ACHN (cell line): ENCODE measurements at regions not wholly inside any gene's neighbourhood (a gene's known extent, or its start where the extent isn't known, plus 50 kb on each side); places are given as distances from the start of the nearest gene placed in this dataset.
"Not testable (repeated sequence)": the region's sequence is repeated elsewhere in the genome, so short reads cannot be mapped to it uniquely, and the experiment has no call there.

Experiments
- DNase-seq: peaks from one replicate; pipeline ENCODE4 v3.0.0-alpha.2; 2015
- in situ Hi-C: cut with HindIII; loops from 2 replicates; pipeline ENCODE4 v1.10.0; 2017; ENCODE audit warnings: low sequenced_read_pairs, low pct_ligation_motif_present, low pct_unique_long_range_greater_than_20kb

DNA sequence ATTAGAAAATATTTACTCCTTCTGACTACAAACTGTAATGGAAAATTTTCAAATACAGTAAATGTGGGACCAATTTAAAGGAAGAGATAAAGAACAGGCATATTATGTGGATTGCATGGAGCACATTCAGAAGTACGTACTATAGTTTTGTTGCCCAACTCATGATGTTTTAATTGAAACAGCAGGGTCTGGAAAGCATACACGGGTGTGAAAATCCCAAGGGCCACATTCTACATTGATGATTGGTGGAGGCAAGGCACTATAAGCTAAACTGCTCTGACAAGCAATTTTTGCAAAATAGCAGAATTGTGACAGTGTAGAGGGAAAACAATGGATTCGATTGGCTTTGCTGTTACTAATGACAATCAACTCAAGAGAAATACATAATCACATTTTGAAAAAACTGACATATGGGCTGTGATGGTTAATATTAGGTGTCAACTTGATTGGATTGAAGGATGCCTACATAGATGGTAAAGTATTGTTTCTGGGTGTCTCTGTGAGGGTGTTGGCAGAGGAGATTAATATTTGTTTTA, 458.6 kb downstream of the PYDC2 start:
- in situ Hi-C loops = no loop called here
- no peak for DNase-seq

DNA sequence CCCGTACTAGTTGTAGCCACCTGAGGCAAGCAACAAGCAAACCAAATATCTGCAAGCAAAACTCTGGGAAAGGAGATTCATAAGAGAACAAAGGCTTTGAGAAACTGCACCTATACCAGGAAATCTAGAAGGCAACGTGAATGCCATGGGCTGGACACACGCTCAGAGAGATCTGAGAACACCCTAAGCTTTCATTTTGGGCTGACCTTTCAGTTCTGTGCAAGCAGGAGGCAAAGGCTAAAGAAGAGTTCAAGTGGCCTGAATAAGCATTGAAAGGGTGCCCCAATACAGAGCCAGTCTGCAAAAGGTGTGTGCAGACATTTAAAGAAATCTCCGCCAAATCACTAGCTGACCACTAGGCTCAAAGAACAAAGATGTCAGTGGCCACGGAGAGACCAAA, 461.6 kb downstream of the PYDC2 start:
- in situ Hi-C loops = no loop called here
- DNase-seq = no peak

- in situ Hi-C loops, DNase-seq: not testable (repeated sequence)
Observed at GRCh38 chr3:191927183-191927817, 466.3 kb downstream of the PYDC2 start.

- in situ Hi-C loops, DNase-seq: not testable (repeated sequence)
Observed at GRCh38 chr3:191927998-191928397, 467.0 kb downstream of the PYDC2 start.

DNA sequence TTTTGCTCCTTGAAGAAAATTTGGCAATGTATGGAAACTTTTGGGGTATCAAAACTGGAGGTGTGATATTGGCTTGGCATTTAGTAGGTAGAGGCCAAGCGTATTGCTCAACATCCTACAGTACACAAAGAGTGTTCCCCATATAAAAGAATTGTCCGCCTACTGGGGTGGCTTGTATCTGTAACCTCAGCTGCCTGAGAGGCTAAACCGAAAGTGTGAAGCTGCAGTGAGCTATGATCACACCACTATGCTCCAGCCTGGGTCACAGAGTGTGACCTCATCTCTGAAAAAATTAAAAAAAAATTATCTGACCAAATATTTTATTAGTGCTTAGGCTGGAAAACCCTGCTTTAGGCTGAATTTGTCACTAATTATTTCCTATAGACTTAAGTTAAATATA, 483.9 kb downstream of the PYDC2 start:
- DNase-seq = no peak
- in situ Hi-C loops = no loop called here

DNA sequence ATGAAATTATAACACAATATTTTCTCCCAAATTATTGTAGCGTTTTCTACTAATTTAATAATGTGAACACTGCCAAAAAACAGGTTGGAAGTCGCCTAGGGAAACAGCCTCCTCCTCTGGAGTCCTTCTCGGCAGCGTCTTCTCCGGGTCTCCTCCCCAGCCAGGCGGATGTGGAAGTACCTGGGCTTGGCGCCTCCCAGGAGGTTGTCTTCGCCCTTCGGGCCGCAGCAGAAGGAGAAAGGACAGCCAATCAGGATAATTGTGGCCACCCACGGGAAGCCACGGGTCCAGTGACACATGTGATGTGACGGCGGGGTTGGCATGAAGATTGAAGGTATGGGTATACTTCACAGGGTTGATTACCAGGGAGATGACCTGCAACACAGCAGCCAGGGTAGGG, 491.2 kb downstream of the PYDC2 start:
- in situ Hi-C loops = no loop called here
- DNase-seq = no peak

DNA sequence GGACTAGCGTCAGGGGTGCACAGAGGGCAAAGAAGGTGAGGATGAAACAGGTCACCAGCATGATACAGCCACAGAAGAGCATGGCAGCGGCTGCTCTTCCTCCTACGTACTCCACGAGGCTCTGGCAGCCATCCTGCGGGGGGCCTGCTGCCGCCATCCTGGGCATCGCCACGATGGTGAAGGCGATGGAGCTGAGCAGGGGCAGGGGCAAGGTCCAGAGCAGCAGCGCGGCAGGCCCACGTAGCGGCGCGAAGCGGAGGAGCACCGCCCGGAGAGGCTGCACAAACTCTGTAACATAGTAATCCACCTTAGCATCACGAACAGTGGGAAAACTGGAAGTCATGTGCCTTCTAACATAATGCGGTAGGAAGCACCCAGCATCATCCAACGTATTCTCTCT, 491.6 kb downstream of the PYDC2 start:
- in situ Hi-C loops = no loop called here
- DNase-seq = no peak

DNA sequence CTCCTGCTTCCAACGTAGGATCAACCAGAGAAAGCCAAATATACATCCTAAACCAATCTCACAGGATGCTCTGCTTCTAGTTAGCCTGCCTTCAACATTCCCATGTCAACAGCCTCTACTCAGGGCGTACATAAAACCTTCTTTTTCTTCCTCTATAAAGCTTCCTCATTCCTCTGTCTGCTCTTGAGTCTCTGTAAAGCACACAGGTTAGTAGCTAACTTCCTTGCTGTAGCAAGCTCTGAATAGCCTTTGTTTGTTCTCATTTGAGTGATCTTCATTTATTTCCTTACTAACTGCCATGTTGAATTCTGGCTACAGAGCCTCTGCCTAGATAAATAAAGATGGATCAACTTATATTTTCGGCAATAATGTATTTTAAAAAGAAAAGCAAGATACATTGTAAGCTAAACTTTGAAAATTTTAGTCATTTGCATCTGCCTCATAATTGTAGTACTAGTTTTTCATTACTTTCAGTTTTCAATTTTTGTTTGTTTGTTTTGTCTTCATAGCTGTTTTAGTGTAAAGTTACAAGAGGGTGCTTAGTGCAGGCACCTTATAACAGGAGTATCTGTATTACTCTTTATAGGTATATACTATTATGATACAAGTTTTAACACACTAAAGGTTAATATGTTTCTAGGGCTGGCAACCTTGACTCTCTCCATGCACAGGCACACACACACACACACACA, 498.2 kb downstream of the PYDC2 start:
- DNase-seq = no peak
- in situ Hi-C loops = no loop called here

DNA sequence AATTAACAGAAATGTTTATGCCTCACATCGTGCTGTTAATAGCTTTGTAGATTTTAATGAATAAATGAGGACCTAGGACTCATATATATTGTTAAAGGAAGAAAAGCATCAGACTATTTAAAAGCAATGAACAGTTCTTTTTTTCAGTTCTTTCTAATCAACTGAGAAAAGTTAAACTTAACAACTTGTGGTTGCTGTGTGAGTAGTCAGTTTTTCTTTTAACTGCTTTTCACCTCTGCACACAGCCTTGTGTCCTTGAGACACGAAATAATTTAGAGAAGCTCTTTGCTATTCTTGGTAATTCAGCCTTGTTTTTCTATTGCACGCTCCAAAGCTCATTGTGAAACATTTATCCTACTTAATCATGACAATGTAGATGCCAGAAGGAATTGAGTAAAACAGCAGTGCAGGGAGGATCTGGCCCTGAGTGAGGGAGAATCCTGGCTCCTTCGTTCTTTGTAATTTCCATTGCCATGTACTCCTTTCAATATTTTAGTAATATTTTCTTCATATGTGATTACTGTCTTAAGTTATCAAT, 499.0 kb downstream of the PYDC2 start:
- DNase-seq = no peak
- in situ Hi-C loops = no loop called here

DNA sequence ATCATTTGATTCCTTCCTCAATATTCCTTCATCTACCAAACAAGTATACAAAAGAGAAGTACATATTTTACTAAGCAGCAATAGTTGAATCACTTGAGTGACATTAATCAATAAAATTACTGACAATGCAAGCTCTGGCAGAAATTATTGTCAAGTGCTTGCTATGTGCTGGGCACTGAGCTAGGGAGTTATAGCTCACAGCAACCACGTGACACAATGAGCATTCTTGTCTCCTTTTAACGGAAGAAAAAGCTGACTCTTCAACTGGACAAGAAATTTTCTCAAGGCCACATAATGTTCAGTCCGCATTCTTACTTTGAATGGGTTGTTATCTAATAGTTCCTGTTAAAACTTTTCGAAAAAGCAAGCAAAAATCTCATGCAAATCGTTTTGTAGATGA, 500.1 kb downstream of the PYDC2 start:
- in situ Hi-C loops = no loop called here

GRCh38 chr3:191961529-191961928, 500.6 kb downstream of the PYDC2 start:
- no peak for DNase-seq
- in situ Hi-C loops = no loop called here

More for the DNA sequence above, 500.1 kb downstream of the PYDC2 start:
- no peak for DNase-seq

GRCh38 chr3:191962324-191962723, 501.4 kb downstream of the PYDC2 start:
- in situ Hi-C loops = no loop called here
- no peak for DNase-seq

DNA sequence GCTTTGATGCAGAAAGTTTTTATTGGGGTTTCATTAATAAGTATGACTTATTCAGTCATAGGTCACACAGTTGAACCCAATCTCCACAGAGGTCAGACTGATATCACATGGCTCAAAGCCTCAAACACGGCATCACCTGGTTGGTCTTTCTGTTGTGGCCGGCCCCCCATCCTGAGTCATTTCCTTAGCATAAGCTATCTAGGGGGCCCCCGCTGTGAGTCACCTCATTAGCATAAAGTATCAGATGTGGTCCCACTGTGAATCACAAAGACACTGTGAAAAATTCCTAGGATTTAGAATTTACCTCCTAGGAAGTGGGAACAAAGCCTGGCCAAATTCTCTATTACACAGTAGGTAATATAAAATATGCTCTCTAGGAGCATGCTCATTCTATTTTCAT, 502.2 kb downstream of the PYDC2 start:
- no peak for DNase-seq
- in situ Hi-C loops = no loop called here

DNA sequence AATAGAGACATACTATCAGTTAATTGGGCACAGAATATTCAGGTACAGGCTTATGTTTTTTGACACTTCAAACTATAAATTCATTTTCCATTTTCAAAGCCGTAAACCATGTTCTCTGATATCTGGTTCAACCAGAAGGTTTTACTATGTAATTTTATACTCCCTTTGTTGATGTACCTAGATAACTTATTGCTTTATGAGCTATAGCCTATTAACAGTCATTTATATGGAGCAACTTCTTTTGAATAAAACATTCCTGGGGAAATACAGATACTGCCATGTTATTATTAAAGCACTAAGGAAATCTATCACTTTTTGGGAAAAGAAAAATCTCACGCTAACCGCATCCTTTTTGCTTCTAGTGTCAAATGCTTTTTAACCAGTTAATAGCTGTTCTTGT, 505.6 kb downstream of the PYDC2 start:
- DNase-seq = no peak
- in situ Hi-C loops = no loop called here

- in situ Hi-C loops = no loop called here
Observed at GRCh38 chr3:191968299-191968698, 507.3 kb downstream of the PYDC2 start.

DNA sequence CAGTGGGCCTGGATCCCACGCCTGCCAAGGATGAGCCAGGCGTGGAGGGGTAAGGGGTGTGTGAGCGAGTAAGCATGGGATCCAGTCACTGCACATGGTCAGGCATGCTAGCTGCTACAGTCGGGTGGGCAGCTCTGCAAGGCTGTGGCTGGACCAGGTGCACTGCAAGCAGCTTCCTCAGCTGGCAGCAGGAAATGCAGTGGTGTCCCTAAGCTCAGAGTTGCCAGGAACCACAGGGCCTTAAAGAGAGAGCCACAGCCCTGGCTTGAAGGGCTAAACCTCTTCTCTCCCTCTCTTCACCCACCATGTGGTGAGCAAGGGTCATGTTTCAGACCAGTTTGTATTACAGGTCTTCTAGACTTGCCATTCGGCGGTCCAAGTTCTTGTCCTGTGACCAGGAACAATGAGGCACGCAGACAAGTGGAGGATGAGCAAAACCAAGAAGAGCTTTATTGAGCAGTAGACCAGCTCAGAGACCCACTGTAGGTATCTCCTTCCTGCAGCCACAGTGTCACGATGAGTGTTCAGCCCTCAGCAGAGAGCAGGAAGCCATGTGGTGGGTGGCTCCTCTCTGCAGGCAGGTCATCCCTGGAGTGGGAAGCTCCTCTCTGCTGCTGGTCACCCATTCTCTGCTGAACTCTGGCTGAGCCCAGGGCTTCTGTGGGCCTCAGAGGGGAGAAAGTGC, 511.9 kb downstream of the PYDC2 start:
- DNase-seq = no peak

More at GRCh38 chr3:191968299-191968698, 507.3 kb downstream of the PYDC2 start:
- no peak for DNase-seq

DNA sequence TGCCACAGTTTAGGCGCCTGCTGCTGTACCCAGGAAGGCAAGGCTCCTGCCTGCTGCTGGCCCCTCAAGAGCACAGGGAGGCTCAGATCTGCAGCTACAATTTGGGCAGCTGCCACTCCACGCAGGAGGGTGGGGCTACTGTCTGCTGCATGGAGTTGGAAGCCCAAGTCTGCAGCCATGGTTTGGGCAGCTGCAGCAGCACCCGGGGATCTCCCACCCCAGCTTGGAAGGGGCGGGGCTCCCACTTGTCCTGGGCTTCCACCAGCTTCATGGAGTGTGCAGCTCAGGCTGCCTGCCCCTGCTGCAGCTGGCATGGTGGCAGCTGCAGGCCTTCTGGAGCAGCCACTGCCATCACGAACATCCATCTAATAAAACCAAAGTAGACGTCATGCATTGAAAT, 512.9 kb downstream of the PYDC2 start:
- no peak for DNase-seq
- in situ Hi-C loops = no loop called here

More for the DNA sequence above, 511.9 kb downstream of the PYDC2 start:
- in situ Hi-C loops = no loop called here

GRCh38 chr3:191975936-191976335, 515.0 kb downstream of the PYDC2 start:
- in situ Hi-C loops = no loop called here
- DNase-seq = no peak

DNA sequence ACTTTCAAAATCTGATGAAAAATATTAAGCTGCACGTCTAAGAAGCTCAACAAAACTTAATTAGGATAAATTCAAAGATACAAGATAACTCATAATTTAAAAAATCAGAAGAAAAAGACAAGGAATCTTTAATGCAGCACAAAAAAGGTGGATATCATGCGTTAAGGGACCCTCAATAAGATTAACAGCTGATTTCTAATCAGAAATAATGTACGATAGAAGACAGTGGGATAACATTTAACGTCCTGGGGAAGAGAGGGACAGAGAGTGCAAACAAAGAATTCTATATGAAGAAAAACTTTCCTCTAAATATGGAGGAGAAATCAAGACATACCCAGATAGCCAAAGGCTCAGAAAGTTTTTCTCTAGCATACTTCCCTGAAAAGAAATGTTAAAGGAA, 519.5 kb downstream of the PYDC2 start:
- in situ Hi-C loops = no loop called here
- DNase-seq = no peak
